Keratinocyte (primary cell): ENCODE measurements at regions not wholly inside any gene's neighbourhood (a gene's known extent, or its start where the extent isn't known, plus 50 kb on each side); places are given as distances from the start of the nearest gene placed in this dataset.

Experiments used
- EZH2 ChIP-seq: IDR thresholded peaks from one replicate; pipeline ENCODE4 v1.6.1; 2012; ENCODE audit warnings: inconsistent platforms, mild to moderate bottlenecking, low read length, moderate library complexity
- TF ChIP-seq, protein P1 (sequence below), 3 experiments: IDR thresholded peaks in 1 of 3; conservative IDR thresholded peaks in 1 of 3; optimal IDR thresholded peaks in 1 of 3; 2 replicates in 2 of 3; 3 replicates in 1 of 3; pipeline versions ENCODE3 to v1.5.1; 2011; ENCODE audit warnings: low read length in 3 of 3, mild to moderate bottlenecking in 3 of 3, moderate library complexity in 2 of 3, control low read depth in 1 of 3, inconsistent platforms in 1 of 3; ENCODE audit not compliant: insufficient read depth in 2 of 3; ENCODE audit errors: extremely low read depth in 1 of 3

DNA sequence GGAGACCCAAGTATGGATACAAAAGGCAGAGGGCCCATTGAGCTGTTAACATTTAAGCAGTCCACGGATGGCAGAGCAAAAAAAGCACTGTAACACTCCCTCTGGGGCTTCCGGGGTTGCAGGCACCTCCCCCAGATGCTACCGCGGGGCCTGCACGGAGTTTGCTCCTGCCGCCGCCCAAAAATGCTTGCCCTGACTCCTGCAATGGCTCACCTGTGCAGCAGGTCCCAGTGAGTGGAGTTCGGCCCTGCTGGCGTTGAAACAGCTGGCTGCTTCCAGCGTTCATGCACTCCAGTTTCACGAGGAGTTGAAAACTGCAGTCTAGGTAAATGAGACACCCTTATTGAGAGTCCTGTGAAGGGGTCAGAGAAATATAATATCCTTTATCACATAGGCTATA lies 832.8 kb downstream of the NCAM2 start:
- TF ChIP-seq, protein P1, sequence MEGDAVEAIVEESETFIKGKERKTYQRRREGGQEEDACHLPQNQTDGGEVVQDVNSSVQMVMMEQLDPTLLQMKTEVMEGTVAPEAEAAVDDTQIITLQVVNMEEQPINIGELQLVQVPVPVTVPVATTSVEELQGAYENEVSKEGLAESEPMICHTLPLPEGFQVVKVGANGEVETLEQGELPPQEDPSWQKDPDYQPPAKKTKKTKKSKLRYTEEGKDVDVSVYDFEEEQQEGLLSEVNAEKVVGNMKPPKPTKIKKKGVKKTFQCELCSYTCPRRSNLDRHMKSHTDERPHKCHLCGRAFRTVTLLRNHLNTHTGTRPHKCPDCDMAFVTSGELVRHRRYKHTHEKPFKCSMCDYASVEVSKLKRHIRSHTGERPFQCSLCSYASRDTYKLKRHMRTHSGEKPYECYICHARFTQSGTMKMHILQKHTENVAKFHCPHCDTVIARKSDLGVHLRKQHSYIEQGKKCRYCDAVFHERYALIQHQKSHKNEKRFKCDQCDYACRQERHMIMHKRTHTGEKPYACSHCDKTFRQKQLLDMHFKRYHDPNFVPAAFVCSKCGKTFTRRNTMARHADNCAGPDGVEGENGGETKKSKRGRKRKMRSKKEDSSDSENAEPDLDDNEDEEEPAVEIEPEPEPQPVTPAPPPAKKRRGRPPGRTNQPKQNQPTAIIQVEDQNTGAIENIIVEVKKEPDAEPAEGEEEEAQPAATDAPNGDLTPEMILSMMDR (optimal IDR thresholded peaks at IDR 0.05 in 1 of 3, IDR thresholded peaks at IDR 0.05 in 1 of 3, conservative IDR thresholded peaks at IDR 0.05 in 1 of 3; ENCODE audit: extremely low read depth in 1 of 3, insufficient read depth in 2 of 3, low read length in 3 of 3): no peak
- no peak for TF ChIP-seq EZH2
